Adrenal gland (tissue), 5 donors: ENCODE measurements at regions not wholly inside any gene's neighbourhood (a gene's known extent, or its start where the extent isn't known, plus 50 kb on each side); places are given as distances from the start of the nearest gene placed in this dataset.

Experiments used
- POLR2A ChIP-seq, 2 donors: fragments of 450-650 bp; IDR thresholded peaks; one replicate each; pipeline ENCODE4 v1.6.1; 2017; ENCODE audit warnings: antibody characterized with exemption in 2 of 2, mild to moderate bottlenecking in 2 of 2, moderate library complexity in 1 of 2
- TF ChIP-seq, protein P1 (sequence below), 6 experiments: fragments of 450-650 bp in 4 of 6; fragments of 200-600 bp in 2 of 6; sonication (generic) in 1 of 6; IDR thresholded peaks; 1 replicate in 5 of 6; 2 replicates in 1 of 6; pipeline versions ENCODE4 v1.5.1 to v1.8.0; 2016 to 2021; ENCODE audit warnings: antibody characterized with exemption in 6 of 6, mild to moderate bottlenecking in 2 of 6, moderate library complexity in 1 of 6
- donor health status: DM: no; HTN: no; CAD: no.

DNA sequence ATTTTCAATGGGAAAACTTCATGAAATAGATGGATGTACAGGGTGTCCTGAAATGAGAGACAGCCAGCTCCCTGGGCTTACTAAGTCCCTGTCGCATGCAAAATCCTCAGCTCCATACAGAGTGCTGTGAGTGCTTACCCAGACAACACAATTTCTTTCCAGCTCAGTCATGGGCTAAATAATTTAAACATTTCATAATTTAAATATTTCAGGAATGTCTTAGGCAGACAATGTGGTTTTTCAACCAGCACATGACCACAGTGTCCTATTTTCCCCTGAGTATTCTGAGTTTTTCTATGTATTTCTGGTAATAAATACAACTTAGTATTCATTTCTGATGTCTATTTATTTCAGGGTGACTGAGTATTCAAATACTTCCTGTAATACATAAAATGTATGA lies 188.5 kb upstream of the SNX2 start:
- TF ChIP-seq, protein P1, sequence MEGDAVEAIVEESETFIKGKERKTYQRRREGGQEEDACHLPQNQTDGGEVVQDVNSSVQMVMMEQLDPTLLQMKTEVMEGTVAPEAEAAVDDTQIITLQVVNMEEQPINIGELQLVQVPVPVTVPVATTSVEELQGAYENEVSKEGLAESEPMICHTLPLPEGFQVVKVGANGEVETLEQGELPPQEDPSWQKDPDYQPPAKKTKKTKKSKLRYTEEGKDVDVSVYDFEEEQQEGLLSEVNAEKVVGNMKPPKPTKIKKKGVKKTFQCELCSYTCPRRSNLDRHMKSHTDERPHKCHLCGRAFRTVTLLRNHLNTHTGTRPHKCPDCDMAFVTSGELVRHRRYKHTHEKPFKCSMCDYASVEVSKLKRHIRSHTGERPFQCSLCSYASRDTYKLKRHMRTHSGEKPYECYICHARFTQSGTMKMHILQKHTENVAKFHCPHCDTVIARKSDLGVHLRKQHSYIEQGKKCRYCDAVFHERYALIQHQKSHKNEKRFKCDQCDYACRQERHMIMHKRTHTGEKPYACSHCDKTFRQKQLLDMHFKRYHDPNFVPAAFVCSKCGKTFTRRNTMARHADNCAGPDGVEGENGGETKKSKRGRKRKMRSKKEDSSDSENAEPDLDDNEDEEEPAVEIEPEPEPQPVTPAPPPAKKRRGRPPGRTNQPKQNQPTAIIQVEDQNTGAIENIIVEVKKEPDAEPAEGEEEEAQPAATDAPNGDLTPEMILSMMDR (IDR thresholded peaks at IDR 0.05): no peak
- TF ChIP-seq POLR2A (IDR thresholded peaks at IDR 0.05): no peak
